GM21737 (cell line): ENCODE measurements at regions not wholly inside any gene's neighbourhood (a gene's known extent, or its start where the extent isn't known, plus 50 kb on each side); places are given as distances from the start of the nearest gene placed in this dataset.
"Not testable (repeated sequence)": the region's sequence is repeated elsewhere in the genome, so short reads cannot be mapped to it uniquely, and the experiment has no call there.

Experiments used
- ATAC-seq: cut with Tn5 transposase; IDR thresholded peaks from one replicate; pipeline ENCODE4 v1.9.1; 2021; ENCODE audit warnings: mild to moderate bottlenecking, moderate library complexity; ENCODE audit not compliant: unreplicated experiment

- ATAC-seq: no peak
These were observed 644.5 kb upstream of the VRK2 start for GRCh38 chr2:57402096-57402495.

GRCh38 chr2:57402755-57403154 is 643.9 kb upstream of the VRK2 start:
- no peak for ATAC-seq

- ATAC-seq: no peak
These were observed 638.8 kb upstream of the VRK2 start for GRCh38 chr2:57407772-57408201.

GRCh38 chr2:57408587-57408986 is 638.0 kb upstream of the VRK2 start:
- ATAC-seq: no peak

- ATAC-seq: no peak
These were observed 629.6 kb upstream of the VRK2 start for GRCh38 chr2:57417007-57417406.

- not testable (repeated sequence) for ATAC-seq
These were observed 627.7 kb upstream of the VRK2 start for GRCh38 chr2:57418859-57419346.

- no peak for ATAC-seq
These were observed 616.8 kb upstream of the VRK2 start for GRCh38 chr2:57429831-57430230.

- no peak for ATAC-seq
These were observed 614.1 kb upstream of the VRK2 start for GRCh38 chr2:57432528-57432927.

GRCh38 chr2:57434441-57434840 is 612.2 kb upstream of the VRK2 start:
- ATAC-seq: no peak

- ATAC-seq: no peak
These were observed 611.6 kb upstream of the VRK2 start for GRCh38 chr2:57434972-57435371.

- ATAC-seq: no peak
These were observed 609.5 kb upstream of the VRK2 start for GRCh38 chr2:57437077-57437476.

- ATAC-seq: no peak
These were observed 606.2 kb upstream of the VRK2 start for GRCh38 chr2:57440437-57440836.

- ATAC-seq: no peak
These were observed 603.5 kb upstream of the VRK2 start for GRCh38 chr2:57443086-57443485.

GRCh38 chr2:57443973-57444521 is 602.6 kb upstream of the VRK2 start:
- ATAC-seq: no peak

GRCh38 chr2:57444752-57445430 is 601.7 kb upstream of the VRK2 start:
- no peak for ATAC-seq

GRCh38 chr2:57448816-57449215 is 597.8 kb upstream of the VRK2 start:
- no peak for ATAC-seq

GRCh38 chr2:57450170-57450569 is 596.4 kb upstream of the VRK2 start:
- peak; percentile 58 for ATAC-seq

- ATAC-seq: no peak
These were observed 594.0 kb upstream of the VRK2 start for GRCh38 chr2:57452634-57453033.

GRCh38 chr2:57453945-57454344 is 592.7 kb upstream of the VRK2 start:
- ATAC-seq: no peak

- ATAC-seq: no peak
These were observed 586.0 kb upstream of the VRK2 start for GRCh38 chr2:57460396-57461276.

- no peak for ATAC-seq
These were observed 585.0 kb upstream of the VRK2 start for GRCh38 chr2:57461624-57462023.

- no peak for ATAC-seq
These were observed 581.5 kb upstream of the VRK2 start for GRCh38 chr2:57465067-57465466.
